SJSA1 (cell line): ENCODE measurements at regions not wholly inside any gene's neighbourhood (a gene's known extent, or its start where the extent isn't known, plus 50 kb on each side); places are given as distances from the start of the nearest gene placed in this dataset.

Experiments
- DNase-seq, 2 experiments: peaks; one replicate each; pipeline ENCODE4 v3.0.0-alpha.2; 2015 to 2020; ENCODE audit warnings: low spot score in 2 of 2, low read depth in 1 of 2
- H3K27ac ChIP-seq: fragments of 250-450 bp; sonication (Bioruptor Pico); 2 replicates; pipeline ENCODE4 v1.5.1; 2020; ENCODE audit warnings: mild to moderate bottlenecking, moderate library complexity
- H3K27me3 ChIP-seq: fragments of 250-450 bp; sonication (Bioruptor Pico); replicated peaks from 2 replicates; pipeline ENCODE4 v1.5.1; 2020; ENCODE audit warnings: mild to moderate bottlenecking, moderate library complexity
- H3K36me3 ChIP-seq: fragments of 250-450 bp; sonication (Bioruptor Pico); 2 replicates; pipeline ENCODE4 v1.5.1; 2020; ENCODE audit warnings: mild to moderate bottlenecking
- H3K4me1 ChIP-seq: fragments of 250-450 bp; sonication (Bioruptor Pico); replicated peaks from 2 replicates; pipeline ENCODE4 v1.6.1; 2021; ENCODE audit warnings: mild to moderate bottlenecking
- H3K4me3 ChIP-seq: fragments of 250-450 bp; sonication (Bioruptor Pico); 2 replicates; pipeline ENCODE4 v1.5.1; 2020; ENCODE audit warnings: mild to moderate bottlenecking
- H3K9me3 ChIP-seq: fragments of 250-450 bp; sonication (Bioruptor Pico); replicated peaks from 2 replicates; pipeline ENCODE4 v1.5.1; 2020; ENCODE audit warnings: mild to moderate bottlenecking

- Histone ChIP-seq H3K4me3 (no peak overlapping the region), H3K9me3 (no peaks in the 10 kb centered on the region), H3K27me3 (no peaks in the 10 kb centered on the region), H3K36me3 (no peaks in the 10 kb centered on the region), H3K27ac (no peak overlapping the region), H3K4me1 (no peaks in the 10 kb centered on the region)
- DNase-seq, result no peak
Measured at GRCh38 chr19:31175564-31176348, 173.5 kb downstream of the TSHZ3 start.

- H3K36me3 ChIP-seq, result no peaks in the 10 kb centered on the region
- H3K9me3 ChIP-seq, result no peaks in the 10 kb centered on the region
- H3K27me3 ChIP-seq, result no peaks in the 10 kb centered on the region
- H3K27ac ChIP-seq, result no peak overlapping the region
- no peaks in the 10 kb centered on the region for H3K4me1 ChIP-seq
- H3K4me3 ChIP-seq, result no peak overlapping the region
- DNase-seq, result no peak
Measured at GRCh38 chr19:31174948-31175347, 174.3 kb downstream of the TSHZ3 start.

- Histone ChIP-seq H3K36me3 (no peaks in the 10 kb centered on the region), H3K9me3 (no peaks in the 10 kb centered on the region), H3K4me1 (no peaks in the 10 kb centered on the region), H3K27me3 (no peaks in the 10 kb centered on the region), H3K4me3 (no peak overlapping the region), H3K27ac (no peak overlapping the region)
- no peak for DNase-seq
Measured at GRCh38 chr19:31173991-31174390, 175.2 kb downstream of the TSHZ3 start.

GRCh38 chr19:31171936-31172335, 177.3 kb downstream of the TSHZ3 start:
- no peaks in the 10 kb centered on the region for H3K36me3 ChIP-seq
- no peak overlapping the region for H3K4me3 ChIP-seq
- H3K27ac ChIP-seq, result no peak overlapping the region
- H3K4me1 ChIP-seq, result no peaks in the 10 kb centered on the region
- H3K27me3 ChIP-seq, result no peaks in the 10 kb centered on the region
- no peak for DNase-seq
- H3K9me3 ChIP-seq, result no peaks in the 10 kb centered on the region

GRCh38 chr19:31170046-31170445, 179.2 kb downstream of the TSHZ3 start:
- Histone ChIP-seq H3K36me3 (no peaks in the 10 kb centered on the region), H3K27me3 (no peaks in the 10 kb centered on the region), H3K27ac (no peak overlapping the region), H3K9me3 (no peaks in the 10 kb centered on the region), H3K4me1 (peaks cover 9% of the 10 kb centered on the region), H3K4me3 (no peak overlapping the region)
- DNase-seq, result no peak

GRCh38 chr19:31168106-31168625, 181.1 kb downstream of the TSHZ3 start:
- DNase-seq, result no peak

GRCh38 chr19:31167690-31168089, 181.5 kb downstream of the TSHZ3 start:
- H3K9me3 ChIP-seq, result no peaks in the 10 kb centered on the region
- no peaks in the 10 kb centered on the region for H3K27me3 ChIP-seq
- H3K4me3 ChIP-seq, result no peak overlapping the region
- no peaks in the 10 kb centered on the region for H3K36me3 ChIP-seq
- no peak overlapping the region for H3K27ac ChIP-seq
- no peak for DNase-seq
- peaks cover 17% of the 10 kb centered on the region for H3K4me1 ChIP-seq

More at GRCh38 chr19:31168106-31168625, 181.1 kb downstream of the TSHZ3 start:
- Histone ChIP-seq H3K4me3 (no peak overlapping the region), H3K27me3 (no peaks in the 10 kb centered on the region), H3K27ac (no peak overlapping the region), H3K36me3 (no peaks in the 10 kb centered on the region), H3K9me3 (no peaks in the 10 kb centered on the region), H3K4me1 (peaks cover 17% of the 10 kb centered on the region)

GRCh38 chr19:31166206-31166605, 183.0 kb downstream of the TSHZ3 start:
- Histone ChIP-seq H3K36me3 (no peaks in the 10 kb centered on the region), H3K4me1 (peaks cover 17% of the 10 kb centered on the region), H3K9me3 (no peaks in the 10 kb centered on the region), H3K4me3 (no peak overlapping the region), H3K27me3 (no peaks in the 10 kb centered on the region), H3K27ac (no peak overlapping the region)
- no peak for DNase-seq

- H3K4me1 ChIP-seq, result peaks cover 17% of the 10 kb centered on the region
- no peak overlapping the region for H3K27ac ChIP-seq
- no peaks in the 10 kb centered on the region for H3K27me3 ChIP-seq
- DNase-seq, result peak in 1 of 2 experiments; percentile 39
- H3K9me3 ChIP-seq, result no peaks in the 10 kb centered on the region
- H3K4me3 ChIP-seq, result no peak overlapping the region
- no peaks in the 10 kb centered on the region for H3K36me3 ChIP-seq
Measured at GRCh38 chr19:31164791-31165251, 184.4 kb downstream of the TSHZ3 start.

- Histone ChIP-seq H3K27ac (no peak overlapping the region), H3K36me3 (no peaks in the 10 kb centered on the region), H3K4me1 (peaks cover 12% of the 10 kb centered on the region), H3K27me3 (no peaks in the 10 kb centered on the region), H3K9me3 (no peaks in the 10 kb centered on the region), H3K4me3 (no peak overlapping the region)
- DNase-seq, result no peak
Measured at GRCh38 chr19:31160336-31160926, 188.8 kb downstream of the TSHZ3 start.

GRCh38 chr19:31154021-31154420, 195.2 kb downstream of the TSHZ3 start:
- Histone ChIP-seq H3K4me3 (no peak overlapping the region), H3K27ac (peak overlapping the region; percentile 76)
- peak; percentile 89 to 90 for DNase-seq

GRCh38 chr19:31152906-31153305, 196.3 kb downstream of the TSHZ3 start:
- no peaks in the 10 kb centered on the region; the same call in 1 of the 2 replicates for H3K9me3 ChIP-seq
- H3K27ac ChIP-seq, result peak overlapping the region; percentile 76
- no peak overlapping the region for H3K4me3 ChIP-seq
- H3K4me1 ChIP-seq, result peaks cover 67% of the 10 kb centered on the region
- H3K27me3 ChIP-seq, result no peaks in the 10 kb centered on the region
- DNase-seq, result no peak
- no peaks in the 10 kb centered on the region for H3K36me3 ChIP-seq

More at GRCh38 chr19:31154021-31154420, 195.2 kb downstream of the TSHZ3 start:
- no peaks in the 10 kb centered on the region for H3K36me3 ChIP-seq
- H3K27me3 ChIP-seq, result no peaks in the 10 kb centered on the region
- H3K9me3 ChIP-seq, result no peaks in the 10 kb centered on the region; the same call in 1 of the 2 replicates
- peaks cover 58% of the 10 kb centered on the region for H3K4me1 ChIP-seq

- H3K4me1 ChIP-seq, result peaks cover 68% of the 10 kb centered on the region
- no peaks in the 10 kb centered on the region; the same call in 1 of the 2 replicates for H3K9me3 ChIP-seq
- DNase-seq, result peak; percentile 89 to 93
- H3K27me3 ChIP-seq, result no peaks in the 10 kb centered on the region
- no peaks in the 10 kb centered on the region for H3K36me3 ChIP-seq
- peak overlapping the region; percentile 56 for H3K27ac ChIP-seq
- H3K4me3 ChIP-seq, result no peak overlapping the region
Measured at GRCh38 chr19:31149441-31149941, 199.7 kb downstream of the TSHZ3 start.

- Histone ChIP-seq H3K9me3 (no peaks in the 10 kb centered on the region; the same call in 1 of the 2 replicates), H3K27me3 (no peaks in the 10 kb centered on the region), H3K27ac (peak overlapping the region; percentile 56), H3K4me3 (no peak overlapping the region), H3K36me3 (no peaks in the 10 kb centered on the region), H3K4me1 (peaks cover 60% of the 10 kb centered on the region)
- no peak for DNase-seq
Measured at GRCh38 chr19:31148671-31149070, 200.6 kb downstream of the TSHZ3 start.
